NOMO-1 (cell line): ENCODE measurements at regions not wholly inside any gene's neighbourhood (a gene's known extent, or its start where the extent isn't known, plus 50 kb on each side); places are given as distances from the start of the nearest gene placed in this dataset.

Source experiments
- DNase-seq, 2 experiments: peaks; one replicate each; lab custom pipeline; 2025; ENCODE audit not compliant: unreplicated experiment in 2 of 2; lab: John Stamatoyannopoulos, UW

DNA sequence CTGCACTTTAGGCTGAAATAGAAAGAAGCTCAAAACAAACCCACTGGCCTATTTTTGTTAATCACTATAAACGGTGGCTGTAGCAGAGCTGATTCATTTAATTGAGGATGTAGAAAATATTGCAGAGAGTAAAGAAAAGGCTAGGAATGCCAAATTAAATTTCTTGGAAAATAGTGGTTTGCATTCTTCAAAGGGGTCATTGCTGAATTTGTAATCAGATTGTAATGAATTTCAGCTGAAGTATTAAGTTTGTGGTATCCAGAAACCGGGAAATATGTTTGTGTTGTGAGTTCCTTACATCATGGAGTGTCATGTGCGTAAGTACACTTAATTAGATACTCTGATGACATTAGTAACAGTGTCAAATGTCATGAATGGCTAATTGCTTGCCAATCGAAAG, 203.0 kb downstream of the SAMD5 start:
- DNase-seq: no peak

DNA sequence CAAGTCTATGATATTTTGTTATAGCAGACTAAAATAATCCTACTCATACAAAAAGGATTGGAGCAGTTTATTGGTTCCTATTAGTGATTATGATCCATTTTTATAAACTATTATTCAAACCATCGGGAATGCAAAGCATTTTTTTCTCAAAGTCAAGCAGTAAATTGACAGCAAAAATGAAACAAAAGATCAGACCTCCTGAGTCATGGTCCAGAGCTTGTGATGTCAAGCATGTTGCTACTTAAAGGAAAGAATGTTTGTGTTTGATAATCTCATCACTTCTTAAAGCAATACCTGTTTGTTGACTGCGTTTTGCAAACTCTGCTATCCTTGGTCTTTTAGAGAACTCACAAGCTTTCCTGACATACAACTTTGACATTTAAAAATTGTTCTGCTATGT, 204.4 kb downstream of the SAMD5 start:
- DNase-seq: no peak

DNA sequence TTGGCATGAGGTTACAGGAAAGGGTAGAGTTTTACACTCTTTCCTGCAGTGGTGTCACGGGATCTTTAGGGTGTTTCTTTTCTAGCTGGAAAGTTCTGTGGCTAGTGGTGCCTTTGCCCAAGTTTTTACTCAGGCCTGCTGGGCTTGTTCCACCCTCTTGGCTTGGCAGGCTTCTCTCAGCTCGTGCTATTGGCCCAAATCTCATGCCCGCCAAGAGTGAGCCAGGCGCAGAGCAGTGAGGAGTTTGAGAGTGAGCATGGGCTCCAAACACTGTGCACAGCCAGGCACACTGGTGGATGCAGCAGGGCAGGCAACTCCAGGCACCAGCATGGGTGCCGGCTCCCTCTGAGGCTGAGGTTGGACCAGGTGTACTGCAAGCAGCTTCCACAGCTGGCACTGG, 206.5 kb downstream of the SAMD5 start:
- no peak for DNase-seq

DNA sequence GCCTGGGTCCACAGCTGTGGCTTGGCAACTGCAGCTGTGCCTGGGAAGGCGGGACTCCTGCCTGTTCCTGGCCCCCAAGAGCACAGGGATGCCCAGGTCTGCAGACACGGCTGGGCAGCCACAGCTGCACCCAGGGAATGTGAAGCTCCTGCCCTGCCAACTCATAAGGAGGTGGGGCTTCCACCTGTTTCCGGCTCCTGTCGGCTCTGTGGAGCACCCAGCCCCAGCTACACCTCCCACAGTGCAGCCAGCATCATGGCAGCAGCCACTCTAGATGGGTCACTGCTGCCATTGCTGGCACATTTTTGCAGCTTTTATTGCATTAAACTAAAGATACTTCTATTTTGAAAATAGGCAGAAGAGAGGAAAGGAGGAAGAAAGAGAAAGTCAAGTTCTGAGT, 207.9 kb downstream of the SAMD5 start:
- DNase-seq: no peak

DNA sequence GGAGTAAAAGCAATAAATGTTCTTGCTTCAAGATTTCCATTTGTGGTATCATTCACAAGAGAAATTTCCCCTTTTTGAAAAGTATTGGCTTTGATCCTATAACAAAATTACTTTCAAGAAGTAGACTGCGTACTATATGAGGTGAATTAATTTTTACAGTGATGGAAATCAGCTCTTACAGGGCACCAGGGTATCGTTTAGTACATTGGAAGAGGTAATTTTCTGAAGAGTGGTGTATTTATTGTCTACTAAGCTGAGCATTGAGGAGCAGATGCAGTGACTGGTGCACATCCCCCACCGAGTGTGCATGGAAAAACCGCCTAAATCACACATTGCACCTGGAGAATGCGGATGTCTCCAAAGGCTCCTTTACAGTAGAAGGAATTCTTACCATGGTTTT, 209.5 kb downstream of the SAMD5 start:
- DNase-seq: no peak

DNA sequence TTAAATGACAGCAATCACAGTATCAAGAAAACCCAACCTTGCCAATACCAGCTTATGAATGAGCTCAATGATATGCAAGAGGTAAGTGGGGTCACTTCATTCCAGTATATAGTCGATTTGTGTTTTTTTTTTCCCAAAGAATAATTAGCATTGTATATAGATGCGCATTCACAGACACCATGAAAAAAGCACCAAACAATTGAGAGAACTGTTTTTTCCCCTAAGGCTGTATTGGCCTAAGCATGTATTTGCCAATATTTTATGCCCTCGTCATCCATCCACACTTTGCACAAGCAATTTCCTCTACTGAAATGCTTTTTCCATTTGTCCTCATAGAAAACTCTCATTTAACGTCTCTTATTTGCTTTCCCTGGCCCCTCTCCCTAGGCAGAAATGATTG, 213.7 kb downstream of the SAMD5 start:
- no peak for DNase-seq

DNA sequence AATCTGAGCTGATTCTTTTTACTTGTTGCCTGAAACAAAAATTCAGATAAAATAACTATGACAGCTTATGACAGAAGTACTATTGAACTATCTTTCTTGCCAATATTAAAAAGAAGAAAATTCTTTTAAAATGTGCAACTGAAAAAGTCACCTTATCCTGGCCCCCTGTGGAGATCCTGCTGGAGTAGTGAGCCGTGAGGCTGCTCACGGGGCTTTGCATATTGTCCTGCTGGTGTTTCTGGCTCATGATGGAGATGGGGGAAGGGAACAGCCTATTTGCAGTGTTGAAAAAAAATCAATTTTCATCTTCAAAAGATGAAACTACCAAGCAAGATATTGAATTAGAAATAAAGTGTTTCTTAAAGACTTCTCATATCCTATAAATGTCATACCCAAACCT, 216.0 kb downstream of the SAMD5 start:
- no peak for DNase-seq

DNA sequence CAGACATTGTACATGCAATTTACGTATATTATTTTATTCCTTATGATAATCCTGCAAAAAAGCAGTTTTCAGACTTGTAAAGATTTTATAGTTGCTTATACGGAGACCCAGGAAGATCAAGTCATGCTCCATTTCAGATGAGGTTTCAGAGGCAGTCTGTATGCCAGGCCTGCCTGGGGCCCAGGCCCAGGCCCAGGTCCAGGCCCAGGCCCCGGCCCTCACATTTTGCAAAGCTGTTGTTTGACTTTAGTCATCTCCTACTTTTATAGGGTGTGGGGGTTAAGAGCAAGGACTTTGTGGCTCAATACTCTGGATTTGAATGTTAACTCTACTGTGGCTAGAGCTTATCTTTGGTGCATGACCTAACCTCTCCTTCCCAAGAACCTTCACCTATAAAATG, 217.9 kb downstream of the SAMD5 start:
- DNase-seq: no peak

DNA sequence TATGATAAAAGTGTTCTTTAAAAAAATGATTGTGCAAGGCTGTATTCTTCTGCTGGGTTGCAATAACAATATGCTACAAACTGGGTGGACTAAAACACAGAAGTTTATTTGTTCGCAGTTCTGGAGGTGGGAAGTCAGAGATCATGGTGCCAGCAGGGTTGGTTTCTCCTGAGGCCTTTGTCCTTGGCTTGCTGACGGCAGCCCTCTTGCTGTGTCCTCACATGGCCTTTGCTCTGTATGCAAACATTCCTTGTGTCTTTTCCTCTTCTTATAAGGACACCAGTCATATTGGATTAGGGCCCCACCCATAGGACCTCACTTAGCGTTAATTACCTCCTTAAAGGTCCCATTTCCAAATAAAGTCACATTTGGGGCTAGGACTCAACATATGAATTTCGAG, 220.4 kb downstream of the SAMD5 start:
- no peak for DNase-seq

DNA sequence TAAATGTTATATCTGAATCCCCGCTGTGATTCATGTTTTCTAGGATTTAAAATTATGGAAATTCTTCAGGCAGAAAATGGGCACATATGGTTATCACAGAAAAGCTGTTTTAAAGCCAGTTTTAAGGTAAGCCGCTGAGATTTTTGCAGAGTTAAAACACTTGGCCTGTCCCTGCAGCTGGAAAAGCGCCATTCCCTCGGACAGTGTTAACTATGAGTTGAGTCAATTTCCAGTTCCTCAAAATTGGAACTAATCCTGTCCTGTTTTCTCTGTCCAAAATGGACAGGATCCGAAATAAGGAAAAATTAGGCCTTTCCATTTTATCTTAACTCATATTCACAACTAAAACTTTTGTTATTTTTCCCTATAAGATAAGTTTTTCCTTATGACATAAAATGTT, 225.2 kb downstream of the SAMD5 start:
- DNase-seq: no peak

DNA sequence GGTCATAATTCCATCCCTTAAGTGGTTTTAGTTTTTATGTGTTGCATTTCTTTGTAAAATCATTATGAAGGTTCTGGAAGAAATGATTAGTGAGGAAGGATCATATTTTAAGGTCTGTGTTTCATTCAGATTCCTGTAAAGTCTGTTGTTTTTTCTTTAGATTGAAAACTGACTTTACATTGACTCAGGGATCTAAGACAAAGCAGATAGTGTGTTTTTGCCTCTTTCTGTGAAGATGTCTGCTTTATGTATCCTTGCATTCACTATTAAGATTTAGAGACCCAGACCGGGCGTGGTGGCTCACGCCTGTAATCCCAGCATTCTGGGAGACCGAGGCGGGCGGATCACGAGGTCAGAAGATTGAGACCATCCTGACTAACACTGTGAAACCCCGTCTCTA, 225.7 kb downstream of the SAMD5 start:
- no peak for DNase-seq

DNA sequence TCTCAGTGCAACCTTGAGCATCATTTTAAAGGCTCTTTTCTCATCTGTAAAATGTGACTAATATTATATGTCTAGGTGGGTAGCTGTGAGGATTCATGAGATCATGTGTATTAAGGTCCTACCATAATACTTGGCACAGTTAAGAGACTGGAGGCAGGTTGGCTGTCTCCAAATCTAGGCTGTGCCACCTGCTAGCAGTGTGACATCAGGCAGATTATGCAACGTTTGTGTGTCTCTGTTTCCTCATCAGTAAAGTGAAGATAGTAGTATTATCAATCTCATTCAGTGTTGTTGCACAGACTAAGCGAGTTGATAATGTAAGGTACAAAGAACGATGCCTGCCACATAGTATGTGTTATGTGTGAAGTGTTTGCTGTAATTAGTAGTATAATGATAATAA, 227.4 kb downstream of the SAMD5 start:
- no peak for DNase-seq

DNA sequence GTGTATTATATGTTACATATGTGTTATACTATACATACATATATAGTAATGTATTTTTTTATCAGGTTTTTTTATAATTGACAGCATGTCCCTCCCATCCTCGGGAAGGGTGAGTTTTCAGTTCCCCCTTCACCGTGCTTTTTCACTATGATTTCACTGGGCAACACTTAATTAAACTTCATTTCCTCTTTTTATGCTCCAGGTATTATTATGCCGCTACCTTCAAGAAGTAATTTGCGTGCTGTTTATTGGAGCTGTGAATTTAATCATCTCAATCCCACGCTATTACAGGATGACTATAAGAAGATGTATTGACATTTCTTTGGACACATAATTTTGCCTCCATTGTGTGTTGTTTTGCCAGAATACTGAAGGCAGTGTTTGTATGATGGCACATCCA, 228.6 kb downstream of the SAMD5 start:
- no peak for DNase-seq

DNA sequence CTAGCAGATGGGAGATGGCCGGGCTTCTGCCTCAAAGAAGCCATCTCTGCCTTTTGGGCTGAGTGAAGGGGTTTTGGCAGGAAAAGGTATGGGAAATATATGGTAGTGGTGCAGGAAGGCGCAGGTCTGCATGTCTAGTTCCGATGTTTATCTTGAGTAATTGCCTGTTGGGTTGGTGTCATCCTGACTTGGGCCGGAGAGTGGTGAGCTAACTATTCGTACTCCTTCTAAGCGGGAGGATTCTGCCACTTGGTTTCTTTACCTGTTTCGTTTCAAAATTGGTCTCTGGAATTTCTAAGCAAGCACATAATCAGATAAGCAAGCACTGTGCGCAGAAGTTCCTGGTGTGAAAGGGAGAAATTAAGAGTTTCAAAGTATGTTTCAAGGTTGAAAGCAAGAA, 229.6 kb downstream of the SAMD5 start:
- no peak for DNase-seq

DNA sequence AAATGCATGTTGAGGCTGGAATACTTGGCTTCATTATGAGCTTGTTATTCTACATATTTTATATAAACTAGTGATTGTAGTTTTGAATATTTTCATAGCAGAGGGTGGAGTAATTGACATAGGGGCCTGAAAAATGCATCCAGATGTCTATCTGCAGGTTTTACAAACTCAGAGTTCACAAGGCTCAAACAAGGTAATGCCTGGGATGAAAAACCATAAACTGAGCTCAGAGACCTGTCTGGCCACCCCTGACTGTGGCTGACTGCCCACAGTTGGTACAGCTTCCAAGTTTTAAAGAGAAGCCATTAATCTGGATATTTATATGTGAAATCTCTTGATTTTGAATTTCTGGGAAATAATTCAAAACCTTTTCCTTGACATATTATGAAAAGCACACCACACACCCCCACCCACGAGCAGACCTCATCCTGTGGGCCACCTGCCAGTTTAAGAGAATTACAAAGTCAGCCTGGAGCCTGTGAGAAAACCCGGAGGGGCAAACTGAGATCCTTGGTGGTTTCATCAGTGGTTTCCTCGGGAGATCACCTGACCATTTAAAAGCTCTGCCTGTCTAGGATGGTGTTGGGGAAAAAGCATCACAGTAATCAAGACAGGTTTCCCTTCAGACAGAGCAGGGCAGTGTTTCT, 230.1 kb downstream of the SAMD5 start:
- DNase-seq: no peak

DNA sequence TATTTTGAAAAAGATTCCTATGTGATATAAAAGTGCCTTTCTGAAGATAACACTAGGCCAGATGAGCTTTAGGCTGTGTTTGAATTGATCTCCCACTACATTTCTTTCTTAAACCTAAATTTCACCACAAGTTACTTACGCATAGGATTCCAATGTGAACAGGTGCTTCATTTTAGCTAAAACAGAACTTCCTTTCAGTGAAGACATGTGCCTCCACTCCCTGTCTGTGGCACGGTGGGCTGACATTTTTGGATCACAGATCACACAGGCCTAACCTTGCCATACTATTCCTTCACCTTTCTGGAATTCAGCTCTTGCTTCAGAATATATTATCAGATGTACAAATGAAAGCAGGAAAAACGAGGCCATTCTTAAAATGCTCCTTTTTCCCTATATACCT, 231.8 kb downstream of the SAMD5 start:
- no peak for DNase-seq

DNA sequence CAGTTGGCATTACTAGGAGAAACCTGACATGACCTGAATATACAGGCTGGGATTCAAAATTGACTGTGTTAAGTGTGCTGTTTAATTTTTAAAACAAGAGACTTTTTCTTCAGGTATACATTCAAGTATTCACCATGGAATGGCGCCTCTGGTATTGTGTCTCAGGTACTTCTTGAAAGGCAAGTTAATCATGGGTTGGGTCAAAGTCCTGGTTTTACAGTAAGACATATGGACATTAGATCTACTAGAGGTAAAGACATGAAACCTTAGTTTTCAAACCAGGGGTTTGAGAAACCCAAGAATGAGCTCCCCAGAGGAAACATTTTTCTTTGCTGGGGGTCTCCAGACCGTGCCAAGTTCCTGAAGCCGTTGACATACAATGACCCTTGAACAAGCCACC, 232.4 kb downstream of the SAMD5 start:
- DNase-seq: no peak

DNA sequence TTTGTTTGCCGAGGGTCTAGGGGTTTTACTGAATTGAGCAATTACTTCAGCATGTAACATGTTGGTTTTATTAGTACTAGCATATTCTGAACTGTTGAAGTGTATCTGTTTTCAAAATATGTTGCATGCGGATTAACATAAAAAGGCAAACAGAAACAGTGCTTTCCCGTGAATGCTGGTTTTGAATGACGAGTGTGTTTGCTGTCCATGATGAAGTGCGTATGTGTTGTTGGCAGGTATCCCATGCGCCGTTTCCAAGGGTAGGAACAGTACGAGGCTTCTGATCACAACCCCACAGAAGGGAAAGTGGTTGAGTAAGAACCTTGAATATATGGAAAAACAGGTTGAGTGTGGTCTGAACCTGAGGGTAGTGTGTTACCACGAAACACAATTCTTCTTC, 232.9 kb downstream of the SAMD5 start:
- DNase-seq: no peak

DNA sequence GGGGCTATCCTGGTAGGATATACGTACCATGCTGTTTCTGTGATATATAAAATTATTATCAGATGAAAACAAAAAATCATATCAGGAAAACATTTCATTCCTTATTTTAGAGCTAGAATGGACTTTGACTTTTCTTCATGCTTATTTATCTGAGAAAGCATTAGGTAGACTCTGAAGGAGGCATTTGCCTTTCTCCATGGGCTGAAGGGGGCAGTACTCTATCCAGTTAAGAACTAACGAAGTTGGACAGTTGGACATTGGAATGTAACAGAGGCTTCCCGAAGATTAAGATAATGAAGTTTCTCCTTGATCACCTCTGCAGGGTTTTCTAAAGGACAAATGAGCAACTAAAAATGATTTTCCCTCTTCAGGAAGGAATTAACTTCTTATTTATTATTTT, 233.9 kb downstream of the SAMD5 start:
- no peak for DNase-seq

DNA sequence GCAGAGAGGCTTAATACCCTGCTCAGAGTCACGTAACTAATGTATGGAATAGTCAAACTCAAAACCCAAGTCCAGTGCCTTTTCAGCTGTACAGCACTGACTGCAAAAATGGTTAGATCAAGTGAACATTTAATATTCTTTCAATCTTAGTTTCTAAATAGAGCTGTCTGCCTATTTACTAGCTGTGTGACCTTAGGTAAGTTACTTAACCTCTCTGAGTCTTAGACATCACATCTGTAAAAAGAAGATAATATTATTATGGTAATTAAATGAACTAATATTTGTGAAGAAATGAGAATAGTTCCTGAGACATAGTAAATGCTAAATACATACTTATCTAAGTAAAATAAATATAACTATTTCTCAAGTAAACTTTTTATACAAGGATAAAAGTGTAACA, 235.5 kb downstream of the SAMD5 start:
- no peak for DNase-seq

DNA sequence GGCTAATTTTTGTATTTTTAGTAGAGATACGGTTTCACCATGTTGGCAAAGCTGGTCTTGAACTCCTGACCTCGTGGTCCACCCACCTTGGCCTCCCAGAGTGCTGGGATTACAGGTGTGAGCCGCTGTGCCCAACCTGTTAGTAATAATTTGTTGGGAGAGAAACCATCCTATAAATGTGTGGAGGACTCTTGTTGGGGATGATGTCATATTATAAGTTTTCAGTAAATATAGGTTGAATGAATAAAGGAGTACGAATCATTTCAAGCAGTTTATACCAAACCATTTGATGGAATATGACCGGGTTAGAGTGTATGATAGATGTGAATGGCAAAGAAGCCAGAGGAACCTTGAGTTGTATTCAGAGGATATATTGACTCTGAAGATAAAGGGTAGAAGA, 240.8 kb downstream of the SAMD5 start:
- DNase-seq: no peak

DNA sequence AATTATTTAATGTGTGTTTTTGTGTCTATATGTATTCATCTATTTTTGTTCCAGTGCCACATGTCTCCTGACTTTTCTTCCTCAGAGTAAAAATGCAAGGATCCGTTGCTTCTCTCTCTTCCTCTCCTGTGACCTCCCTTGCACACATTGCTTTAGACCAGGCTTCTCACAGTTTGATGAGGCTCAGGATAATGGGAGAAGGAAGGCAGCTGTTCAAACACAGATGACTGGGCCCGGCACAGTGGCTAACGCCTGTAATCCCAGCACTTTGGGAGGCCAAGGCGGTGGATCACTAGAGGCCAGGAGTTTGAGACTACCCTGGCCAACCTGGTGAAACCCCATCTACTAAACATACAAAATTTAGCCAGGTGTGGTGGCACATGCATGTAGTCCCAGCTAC, 241.9 kb downstream of the SAMD5 start:
- no peak for DNase-seq

DNA sequence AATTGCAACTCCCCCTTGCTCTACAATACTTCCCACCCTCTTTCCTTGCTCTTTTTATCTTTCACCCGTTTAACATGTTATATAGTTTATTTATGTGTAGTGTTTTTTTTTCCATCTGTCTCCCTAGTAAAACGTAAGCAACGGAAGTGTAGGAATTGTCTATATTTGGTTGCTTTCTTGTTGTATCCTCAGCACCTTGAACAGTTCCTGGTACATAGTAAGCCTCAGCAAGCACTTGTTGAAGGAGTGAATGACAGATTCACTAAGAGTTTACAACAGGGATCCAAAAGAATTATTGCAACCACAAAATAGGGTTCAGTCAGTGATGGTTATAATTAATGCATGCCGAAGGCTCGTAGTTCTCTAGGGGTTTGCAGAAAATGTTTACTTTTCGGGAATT, 242.7 kb downstream of the SAMD5 start:
- DNase-seq: no peak
